ENCODE measurements at regions not wholly inside any gene's neighbourhood (a gene's known extent, or its start where the extent isn't known, plus 50 kb on each side); places are given as distances from the start of the nearest gene placed in this dataset.
"Not testable (repeated sequence)": the region's sequence is repeated elsewhere in the genome, so short reads cannot be mapped to it uniquely, and the experiment has no call there.

GRCh38 chr18:14460364-14460763 is 83.0 kb downstream of the POTEC start:
- H3K9me3 ChIP-seq (ENCODE audit: control insufficient read depth in 4 of 4, insufficient read depth in 3 of 4, low read length in 3 of 4); H3K9ac ChIP-seq (ENCODE audit: insufficient read depth in 1 of 2, low read length in 2 of 2); DNase-seq; H3K27ac ChIP-seq (ENCODE audit: low read depth in 1 of 2, low read length in 1 of 2); H3K27me3 ChIP-seq (ENCODE audit: control insufficient read depth in 3 of 3, insufficient read depth in 3 of 3, low read length in 2 of 3); H3K4me1 ChIP-seq (ENCODE audit: control insufficient read depth in 5 of 5, insufficient read depth in 5 of 5, low read length in 5 of 5); H3K4me3 ChIP-seq; ATAC-seq (ENCODE audit: insufficient read depth, low FRiP score); H3K36me3 ChIP-seq (ENCODE audit: control insufficient read depth in 4 of 4, insufficient read depth in 4 of 4, low read length in 4 of 4): not testable (repeated sequence)
- 92% methylated on average over 17 of the region's 17 CpGs for WGBS, 2 donors

GRCh38 chr18:14459826-14460225 is 83.6 kb downstream of the POTEC start:
- WGBS, 2 donors, result 90 to 93% methylated on average over 23 of the region's 23 CpGs

GRCh38 chr18:14458009-14458945 is 85.1 kb downstream of the POTEC start:
- H3K9ac ChIP-seq (ENCODE audit: insufficient read depth in 1 of 2, low read length in 2 of 2); DNase-seq; H3K36me3 ChIP-seq (ENCODE audit: control insufficient read depth in 4 of 4, insufficient read depth in 4 of 4, low read length in 4 of 4); H3K9me3 ChIP-seq (ENCODE audit: control insufficient read depth in 4 of 4, insufficient read depth in 3 of 4, low read length in 3 of 4); ATAC-seq (ENCODE audit: insufficient read depth, low FRiP score); H3K27ac ChIP-seq (ENCODE audit: low read depth in 1 of 2, low read length in 1 of 2); H3K4me3 ChIP-seq; H3K4me1 ChIP-seq (ENCODE audit: control insufficient read depth in 5 of 5, insufficient read depth in 5 of 5, low read length in 5 of 5); H3K27me3 ChIP-seq (ENCODE audit: control insufficient read depth in 3 of 3, insufficient read depth in 3 of 3, low read length in 2 of 3): not testable (repeated sequence)
- peak; percentile 17 for TF ChIP-seq CTCF (IDR thresholded peaks at IDR 0.05; ENCODE audit: control extremely low read depth, extremely low read depth)
- WGBS, 2 donors, result 15 to 16% methylated on average over 34 to 53 of the region's 62 CpGs

More at GRCh38 chr18:14459826-14460225, 83.6 kb downstream of the POTEC start:
- not testable (repeated sequence) for H3K4me3 ChIP-seq; H3K27me3 ChIP-seq (ENCODE audit: control insufficient read depth in 3 of 3, insufficient read depth in 3 of 3, low read length in 2 of 3); DNase-seq; H3K9me3 ChIP-seq (ENCODE audit: control insufficient read depth in 4 of 4, insufficient read depth in 3 of 4, low read length in 3 of 4); H3K4me1 ChIP-seq (ENCODE audit: control insufficient read depth in 5 of 5, insufficient read depth in 5 of 5, low read length in 5 of 5); H3K9ac ChIP-seq (ENCODE audit: insufficient read depth in 1 of 2, low read length in 2 of 2); H3K36me3 ChIP-seq (ENCODE audit: control insufficient read depth in 4 of 4, insufficient read depth in 4 of 4, low read length in 4 of 4); H3K27ac ChIP-seq (ENCODE audit: low read depth in 1 of 2, low read length in 1 of 2); ATAC-seq (ENCODE audit: insufficient read depth, low FRiP score)

DNA sequence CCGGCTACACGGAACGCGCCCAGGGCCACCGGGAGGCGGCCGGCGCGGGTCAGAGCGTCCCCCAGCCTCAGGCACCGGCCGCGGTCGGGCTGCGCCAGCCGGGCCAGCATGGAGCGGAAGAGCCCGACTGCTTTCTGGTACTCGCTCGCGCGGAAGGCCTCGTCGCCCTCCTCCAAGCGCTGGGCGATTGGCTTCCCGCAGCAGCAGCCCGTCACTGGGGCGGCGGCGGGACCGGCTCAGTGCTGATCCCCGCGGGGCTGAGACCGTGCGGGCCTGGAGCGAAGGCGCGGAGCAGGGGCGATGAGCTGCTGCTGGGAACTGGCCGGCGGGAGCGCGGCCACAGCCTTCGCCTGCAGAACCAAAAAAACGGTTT is 92.8 kb downstream of the POTEC start:
- H3K4me1 ChIP-seq (ENCODE audit: control insufficient read depth in 5 of 5, insufficient read depth in 5 of 5, low read length in 5 of 5); H3K27me3 ChIP-seq (ENCODE audit: control insufficient read depth in 3 of 3, insufficient read depth in 3 of 3, low read length in 2 of 3); H3K4me3 ChIP-seq; H3K36me3 ChIP-seq (ENCODE audit: control insufficient read depth in 4 of 4, insufficient read depth in 4 of 4, low read length in 4 of 4); H3K9ac ChIP-seq (ENCODE audit: insufficient read depth in 1 of 2, low read length in 2 of 2); ATAC-seq (ENCODE audit: insufficient read depth, low FRiP score); DNase-seq; H3K9me3 ChIP-seq (ENCODE audit: control insufficient read depth in 4 of 4, insufficient read depth in 3 of 4, low read length in 3 of 4): not testable (repeated sequence)
- peak overlapping the region in 1 of 2 donors; percentile 40 for H3K27ac ChIP-seq (ENCODE audit: low read depth in 1 of 2, low read length in 1 of 2)
- whole genome bisulfite sequencing, 2 donors, result 1 to 2% methylated on average over 17 to 31 of the region's 46 CpGs

- ATAC-seq (ENCODE audit: insufficient read depth, low FRiP score), result peak; percentile 66
- H3K27me3 ChIP-seq (ENCODE audit: control insufficient read depth in 3 of 3, insufficient read depth in 3 of 3, low read length in 2 of 3); H3K4me3 ChIP-seq; H3K9ac ChIP-seq (ENCODE audit: insufficient read depth in 1 of 2, low read length in 2 of 2); H3K36me3 ChIP-seq (ENCODE audit: control insufficient read depth in 4 of 4, insufficient read depth in 4 of 4, low read length in 4 of 4); H3K9me3 ChIP-seq (ENCODE audit: control insufficient read depth in 4 of 4, insufficient read depth in 3 of 4, low read length in 3 of 4); H3K4me1 ChIP-seq (ENCODE audit: control insufficient read depth in 5 of 5, insufficient read depth in 5 of 5, low read length in 5 of 5): not testable (repeated sequence)
- H3K27ac ChIP-seq (ENCODE audit: low read depth in 1 of 2, low read length in 1 of 2), result peak overlapping the region in 1 of 2 donors; percentile 40
- peak in 2 of 3 donors; percentile 4 to 5 for DNase-seq
- WGBS, 2 donors, result 2 to 10% methylated on average over 20 to 57 of the region's 60 CpGs
These were observed 93.3 kb downstream of the POTEC start for GRCh38 chr18:14449995-14450636.

- H3K4me3 ChIP-seq; H3K36me3 ChIP-seq (ENCODE audit: control insufficient read depth in 4 of 4, insufficient read depth in 4 of 4, low read length in 4 of 4); H3K4me1 ChIP-seq (ENCODE audit: control insufficient read depth in 5 of 5, insufficient read depth in 5 of 5, low read length in 5 of 5); H3K9me3 ChIP-seq (ENCODE audit: control insufficient read depth in 4 of 4, insufficient read depth in 3 of 4, low read length in 3 of 4); DNase-seq; H3K9ac ChIP-seq (ENCODE audit: insufficient read depth in 1 of 2, low read length in 2 of 2); ATAC-seq (ENCODE audit: insufficient read depth, low FRiP score); H3K27ac ChIP-seq (ENCODE audit: low read depth in 1 of 2, low read length in 1 of 2); H3K27me3 ChIP-seq (ENCODE audit: control insufficient read depth in 3 of 3, insufficient read depth in 3 of 3, low read length in 2 of 3): not testable (repeated sequence)
- 90 to 98% methylated on average over 5 to 12 of the region's 12 CpGs for WGBS, 2 donors
These were observed 94.3 kb downstream of the POTEC start for GRCh38 chr18:14449062-14449461.

DNA sequence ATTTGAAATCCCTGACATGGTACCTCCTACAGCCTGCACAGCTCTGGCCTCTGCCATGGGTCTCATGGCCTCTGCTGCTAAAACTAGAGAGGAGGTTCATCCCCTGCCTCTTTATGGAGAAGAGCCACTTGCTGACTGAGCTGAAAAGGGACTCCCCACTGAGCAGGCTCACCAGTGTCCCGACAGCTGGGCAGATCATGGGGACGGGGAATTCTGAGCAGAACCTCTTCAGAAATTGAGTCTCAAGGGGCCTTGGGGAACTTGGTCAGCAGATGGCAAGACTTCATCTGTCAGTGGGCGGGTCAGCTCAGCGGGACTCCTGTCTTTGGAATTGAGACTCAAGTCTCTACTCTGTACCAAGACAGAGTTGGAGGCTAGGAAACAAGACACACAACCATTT is 95.7 kb downstream of the POTEC start:
- DNase-seq, result not testable (repeated sequence)

More for the DNA sequence above, 95.7 kb downstream of the POTEC start:
- 89 to 94% methylated on average over 4 of the region's 4 CpGs for WGBS, 2 donors
- H3K4me3 ChIP-seq; H3K4me1 ChIP-seq (ENCODE audit: control insufficient read depth in 5 of 5, insufficient read depth in 5 of 5, low read length in 5 of 5); H3K9me3 ChIP-seq (ENCODE audit: control insufficient read depth in 4 of 4, insufficient read depth in 3 of 4, low read length in 3 of 4); H3K27me3 ChIP-seq (ENCODE audit: control insufficient read depth in 3 of 3, insufficient read depth in 3 of 3, low read length in 2 of 3); H3K27ac ChIP-seq (ENCODE audit: low read depth in 1 of 2, low read length in 1 of 2); ATAC-seq (ENCODE audit: insufficient read depth, low FRiP score); H3K36me3 ChIP-seq (ENCODE audit: control insufficient read depth in 4 of 4, insufficient read depth in 4 of 4, low read length in 4 of 4); H3K9ac ChIP-seq (ENCODE audit: insufficient read depth in 1 of 2, low read length in 2 of 2): not testable (repeated sequence)
